Transverse colon (tissue), 4 donors: ENCODE measurements at regions not wholly inside any gene's neighbourhood (a gene's known extent, or its start where the extent isn't known, plus 50 kb on each side); places are given as distances from the start of the nearest gene placed in this dataset.

Experiments
- EP300 ChIP-seq: sonication (generic); formaldehyde crosslinking; IDR thresholded peaks from one replicate; pipeline ENCODE4 v1.6.1; 2017; ENCODE audit warnings: antibody characterized with exemption, low read depth
- POLR2A ChIP-seq: fragments of 450-650 bp; IDR thresholded peaks from one replicate; pipeline ENCODE4 v1.6.1; 2016; ENCODE audit warnings: antibody characterized with exemption, mild to moderate bottlenecking, moderate library complexity
- POLR2AphosphoS5 ChIP-seq, 3 donors: sonication (generic); formaldehyde crosslinking; IDR thresholded peaks; one replicate each; pipeline ENCODE4 v1.6.1; 2016; ENCODE audit warnings: antibody characterized with exemption in 3 of 3
- TF ChIP-seq, protein P1 (sequence below), 5 experiments: fragments of 200-600 bp in 3 of 5; fragments of 450-650 bp in 2 of 5; sonication (generic) in 3 of 5; IDR thresholded peaks; 1 replicate in 2 of 5; 2 replicates in 3 of 5; pipeline ENCODE4 v1.5.1; 2016 to 2017; ENCODE audit warnings: antibody characterized with exemption in 5 of 5, inconsistent platforms in 3 of 5, mild to moderate bottlenecking in 2 of 5, moderate library complexity in 1 of 5

- TF ChIP-seq, protein P1, sequence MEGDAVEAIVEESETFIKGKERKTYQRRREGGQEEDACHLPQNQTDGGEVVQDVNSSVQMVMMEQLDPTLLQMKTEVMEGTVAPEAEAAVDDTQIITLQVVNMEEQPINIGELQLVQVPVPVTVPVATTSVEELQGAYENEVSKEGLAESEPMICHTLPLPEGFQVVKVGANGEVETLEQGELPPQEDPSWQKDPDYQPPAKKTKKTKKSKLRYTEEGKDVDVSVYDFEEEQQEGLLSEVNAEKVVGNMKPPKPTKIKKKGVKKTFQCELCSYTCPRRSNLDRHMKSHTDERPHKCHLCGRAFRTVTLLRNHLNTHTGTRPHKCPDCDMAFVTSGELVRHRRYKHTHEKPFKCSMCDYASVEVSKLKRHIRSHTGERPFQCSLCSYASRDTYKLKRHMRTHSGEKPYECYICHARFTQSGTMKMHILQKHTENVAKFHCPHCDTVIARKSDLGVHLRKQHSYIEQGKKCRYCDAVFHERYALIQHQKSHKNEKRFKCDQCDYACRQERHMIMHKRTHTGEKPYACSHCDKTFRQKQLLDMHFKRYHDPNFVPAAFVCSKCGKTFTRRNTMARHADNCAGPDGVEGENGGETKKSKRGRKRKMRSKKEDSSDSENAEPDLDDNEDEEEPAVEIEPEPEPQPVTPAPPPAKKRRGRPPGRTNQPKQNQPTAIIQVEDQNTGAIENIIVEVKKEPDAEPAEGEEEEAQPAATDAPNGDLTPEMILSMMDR (IDR thresholded peaks at IDR 0.05), result no peak
- TF ChIP-seq POLR2A (no peak), EP300 (no peak), POLR2AphosphoS5 (IDR thresholded peaks at IDR 0.05) (no peak)
Measured at GRCh38 chr1:57704231-57704630, 280.4 kb upstream of the DAB1 start.
